Skeletal muscle cell (primary cell): ENCODE measurements at regions not wholly inside any gene's neighbourhood (a gene's known extent, or its start where the extent isn't known, plus 50 kb on each side); places are given as distances from the start of the nearest gene placed in this dataset.

Experiments used
- DNase-seq: peaks from one replicate; pipeline ENCODE4 v3.0.0-alpha.2; 2010; ENCODE audit warnings: low read depth
- H3K4me3 ChIP-seq: 2 replicates; pipeline ENCODE4 v1.5.1; 2011; ENCODE audit warnings: low read depth, mild to moderate bottlenecking, control low read depth, low read length, moderate library complexity

DNA sequence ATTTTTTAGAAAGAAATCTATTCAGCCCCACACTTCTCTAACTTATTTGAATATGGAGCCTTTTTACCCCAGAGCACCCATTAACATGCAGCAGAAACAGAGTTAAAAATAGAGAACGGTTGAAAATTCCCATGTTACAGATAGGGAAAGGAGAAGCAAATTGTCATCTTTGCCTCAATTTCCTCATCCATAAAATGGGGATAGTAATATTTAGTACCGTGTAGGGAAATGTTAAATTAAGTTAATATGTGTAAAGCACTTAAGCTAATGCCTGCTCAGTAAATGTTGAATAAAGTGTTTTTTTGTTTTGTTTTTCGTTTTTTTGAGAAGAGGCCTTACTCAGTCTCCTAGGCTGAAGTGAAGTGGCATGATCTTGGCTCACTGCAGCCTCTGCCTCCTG is 50.3 kb downstream of the NAV1 start:
- no peak for DNase-seq
- no peak overlapping the region for H3K4me3 ChIP-seq

- no peak overlapping the region for H3K4me3 ChIP-seq
Measured at GRCh38 chr1:201590474-201590873, 51.5 kb downstream of the NAV1 start.

GRCh38 chr1:201591348-201591747 is 52.4 kb downstream of the NAV1 start:
- no peak overlapping the region for H3K4me3 ChIP-seq
- no peak for DNase-seq

More at GRCh38 chr1:201590474-201590873, 51.5 kb downstream of the NAV1 start:
- DNase-seq: no peak

GRCh38 chr1:201591981-201592380 is 53.1 kb downstream of the NAV1 start:
- H3K4me3 ChIP-seq: no peak overlapping the region
- DNase-seq: no peak

- peak; percentile 99 for DNase-seq
- no peak overlapping the region for H3K4me3 ChIP-seq
Measured at GRCh38 chr1:201593200-201593921, 54.4 kb downstream of the NAV1 start.

DNA sequence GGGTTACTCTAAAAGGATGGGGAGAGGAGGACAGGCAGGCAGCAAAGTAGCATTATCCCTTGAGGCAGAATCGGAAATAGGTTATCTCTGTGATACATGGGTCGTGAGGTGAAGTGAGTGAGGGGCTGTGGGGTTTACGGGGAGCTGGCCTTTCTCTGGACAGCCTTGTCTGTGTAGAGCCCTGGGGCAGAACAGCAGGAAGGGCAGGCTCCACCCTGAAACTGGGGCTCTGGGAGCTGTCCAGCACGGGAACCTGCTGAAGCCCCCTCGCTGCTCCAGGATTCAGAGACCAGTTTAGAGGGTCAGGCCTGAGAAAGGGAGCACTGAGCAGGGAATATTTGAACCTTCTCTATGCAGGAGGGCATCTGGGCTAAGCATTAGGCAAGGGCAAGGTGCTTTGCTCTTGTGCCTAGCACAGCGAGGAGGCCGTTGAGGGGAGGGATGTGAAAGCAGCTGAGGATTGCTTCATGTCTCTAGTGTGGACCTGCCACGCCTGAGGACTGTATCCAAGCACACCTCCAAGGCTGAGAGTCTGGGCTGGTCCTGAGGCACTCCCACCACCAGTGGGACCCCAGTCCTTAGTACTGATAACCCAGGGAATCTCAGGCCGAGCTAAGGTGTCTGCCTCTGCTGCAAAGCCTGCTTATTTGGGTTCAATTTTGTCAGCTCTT is 55.8 kb downstream of the NAV1 start:
- DNase-seq: no peak

GRCh38 chr1:201595381-201595780 is 56.5 kb downstream of the NAV1 start:
- no peak overlapping the region for H3K4me3 ChIP-seq
- no peak for DNase-seq

More for the DNA sequence above, 55.8 kb downstream of the NAV1 start:
- no peak overlapping the region for H3K4me3 ChIP-seq

- no peak for DNase-seq
- no peak overlapping the region for H3K4me3 ChIP-seq
Measured at GRCh38 chr1:201596101-201596868, 57.4 kb downstream of the NAV1 start.

DNA sequence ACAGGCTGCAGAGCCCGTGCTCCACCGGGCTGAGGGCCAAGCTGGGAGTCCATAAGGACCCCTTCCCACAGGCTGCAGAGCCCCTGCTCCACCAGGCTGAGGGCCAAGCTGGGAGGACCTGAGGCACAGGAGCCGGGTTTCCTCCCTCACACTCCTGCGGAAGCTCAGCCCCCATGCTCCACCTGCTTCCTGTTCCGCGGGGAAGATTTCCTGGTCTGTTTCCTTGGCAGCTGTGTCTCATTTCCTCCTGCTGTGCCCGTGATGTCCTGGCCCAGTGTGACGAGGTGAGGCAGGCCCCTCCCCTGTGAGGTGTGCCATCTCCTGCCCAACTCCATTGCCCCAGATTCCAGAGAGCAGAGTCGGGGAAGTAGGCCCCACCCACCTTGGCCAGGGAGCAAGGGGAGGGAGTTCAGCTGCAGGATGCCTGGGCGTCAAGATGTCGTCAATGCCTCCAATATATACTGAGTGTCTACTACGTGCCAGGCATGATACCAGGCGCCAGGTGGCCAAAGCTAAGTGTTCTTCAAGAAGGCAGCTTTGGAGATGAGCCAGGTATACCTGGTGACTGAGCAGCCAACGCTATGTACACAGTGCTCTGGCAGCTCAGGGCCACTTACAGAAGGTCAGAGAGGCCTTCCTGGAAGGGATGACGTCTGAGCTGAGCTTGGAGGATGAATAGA is 58.8 kb downstream of the NAV1 start:
- no peak overlapping the region for H3K4me3 ChIP-seq
- DNase-seq: no peak

DNA sequence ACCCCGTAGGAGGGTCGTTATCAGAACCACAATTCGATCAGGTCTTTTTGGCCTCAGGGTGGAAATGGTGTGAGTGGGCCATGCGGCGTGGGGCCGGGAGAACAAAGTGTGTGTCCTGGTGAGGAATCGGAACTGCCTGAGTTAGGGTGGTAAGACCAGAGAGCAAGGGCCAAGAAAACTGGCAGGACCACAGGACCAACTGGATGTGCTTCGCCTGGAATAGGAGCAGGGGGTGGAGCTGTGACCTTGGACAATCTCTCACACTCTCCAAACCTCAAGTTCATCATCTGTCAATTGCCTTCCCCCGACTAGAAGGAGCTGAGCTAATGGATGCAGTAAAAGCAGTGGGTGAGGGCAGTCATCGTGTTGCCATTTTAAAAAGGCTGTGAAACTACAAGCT is 59.5 kb downstream of the NAV1 start:
- no peak for DNase-seq
- H3K4me3 ChIP-seq: no peak overlapping the region

DNA sequence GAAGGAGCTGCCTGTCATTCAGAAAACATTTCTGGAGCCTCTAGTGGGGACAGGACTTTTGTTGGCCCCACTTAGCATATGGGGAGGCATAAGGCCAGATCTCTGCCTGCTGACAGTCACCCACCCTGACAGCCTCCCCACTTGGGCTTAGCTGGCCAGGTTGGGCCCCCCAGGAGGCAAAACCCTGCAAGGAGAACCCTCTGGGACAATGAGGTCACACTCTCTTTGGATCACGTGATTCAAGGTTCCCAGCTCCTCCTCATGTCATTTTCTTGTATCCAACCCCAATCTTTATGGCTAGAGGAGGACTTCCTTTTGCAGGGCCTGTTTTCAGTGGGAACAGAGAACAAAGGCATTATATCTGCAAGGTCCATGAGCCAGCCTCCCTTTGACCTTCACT is 60.0 kb downstream of the NAV1 start:
- no peak overlapping the region for H3K4me3 ChIP-seq
- no peak for DNase-seq

DNA sequence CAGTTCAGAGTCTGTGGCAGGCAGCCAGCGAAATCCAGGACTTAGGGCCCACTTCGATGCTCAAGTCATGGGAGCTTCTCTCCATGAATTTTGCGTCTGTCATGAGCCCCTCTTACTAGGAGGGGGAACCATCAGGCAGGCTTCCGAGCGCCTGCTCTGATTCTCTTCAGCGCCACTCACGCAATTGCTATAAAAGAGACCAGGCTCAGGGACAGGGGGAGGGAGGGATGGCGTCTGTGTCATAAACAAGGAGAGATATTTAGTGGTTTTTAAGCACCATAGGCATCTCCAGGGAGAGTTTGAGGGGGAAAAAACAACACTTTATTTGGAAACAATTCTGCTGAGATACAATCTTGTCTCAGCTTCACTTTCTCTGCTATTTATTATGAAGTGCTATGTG is 60.6 kb downstream of the NAV1 start:
- no peak for DNase-seq
- no peak overlapping the region for H3K4me3 ChIP-seq

- DNase-seq: peak; percentile 91
- H3K4me3 ChIP-seq: no peak overlapping the region
Measured at GRCh38 chr1:201602413-201603265, 63.7 kb downstream of the NAV1 start.

- DNase-seq: no peak
- no peak overlapping the region for H3K4me3 ChIP-seq
Measured at GRCh38 chr1:201603613-201604232, 64.8 kb downstream of the NAV1 start.

DNA sequence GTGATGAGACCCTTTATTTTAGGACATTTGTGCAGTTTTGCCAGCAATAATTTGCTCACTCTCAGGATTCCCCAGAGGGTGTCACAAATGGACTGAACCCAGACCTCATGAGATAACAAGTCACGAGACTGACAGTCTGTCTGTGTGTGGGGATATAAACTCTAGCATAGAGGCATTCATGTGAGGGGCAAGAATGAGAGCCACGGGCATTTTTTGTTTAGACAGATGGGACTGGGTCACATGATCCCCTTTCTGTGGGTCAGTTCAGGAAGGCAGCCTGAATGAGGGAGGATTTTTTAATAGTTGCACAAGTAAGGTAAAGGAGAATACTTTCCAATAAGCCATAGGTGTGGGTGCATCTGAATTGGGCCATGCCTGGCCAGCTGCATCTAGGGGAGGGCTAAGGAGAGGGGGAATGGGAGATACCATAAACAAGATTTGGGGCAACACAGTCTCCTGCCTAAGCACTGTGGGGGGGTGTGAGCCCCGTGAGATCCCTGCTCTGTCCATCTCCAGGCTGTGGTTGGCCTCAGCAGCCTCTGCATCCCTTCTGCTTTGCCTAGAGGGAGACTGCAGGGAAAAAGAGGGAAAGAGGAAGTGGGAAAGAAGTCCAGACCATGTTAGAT is 66.6 kb downstream of the NAV1 start:
- DNase-seq: no peak
- no peak overlapping the region for H3K4me3 ChIP-seq

GRCh38 chr1:201606096-201606495 is 67.2 kb downstream of the NAV1 start:
- H3K4me3 ChIP-seq: no peak overlapping the region
- DNase-seq: no peak

DNA sequence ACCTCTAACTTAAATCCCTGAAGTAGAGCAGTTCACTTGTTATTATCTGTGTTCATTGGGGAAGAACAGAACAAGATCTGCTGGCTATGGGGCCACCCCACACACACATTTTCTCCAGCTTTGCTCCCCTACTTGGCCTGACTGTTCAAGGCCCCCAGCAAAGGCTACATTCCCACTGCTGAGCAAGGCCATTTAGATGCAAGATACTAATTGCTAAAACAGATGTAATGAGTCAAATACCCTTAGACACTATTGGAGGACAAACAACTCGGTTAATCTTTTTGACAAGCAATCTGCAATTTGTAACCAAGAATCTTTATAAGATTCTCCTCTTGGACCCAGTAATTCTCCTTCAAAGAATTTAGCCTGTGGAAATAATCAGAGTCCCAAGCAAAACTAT is 67.7 kb downstream of the NAV1 start:
- H3K4me3 ChIP-seq: no peak overlapping the region
- DNase-seq: no peak
